Stimulated activated memory B cell treated with anti-CD40 and anti-IgM and Interleukin-4, amounts not matched to agents 10 μg/mL and 1 μg/mL and 100 μg/mL, for 72 hours (primary cell): ENCODE measurements at regions not wholly inside any gene's neighbourhood (a gene's known extent, or its start where the extent isn't known, plus 50 kb on each side); places are given as distances from the start of the nearest gene placed in this dataset.
"Not testable (repeated sequence)": the region's sequence is repeated elsewhere in the genome, so short reads cannot be mapped to it uniquely, and the experiment has no call there.

ENCODE experiments used
- ATAC-seq: fragments of 150-1000 bp; cut with Tn5 transposase; 2 replicates; pipeline ENCODE4 v1.10.0; 2021
- H3K27ac Mint-ChIP-seq: one replicate; pipeline ENCODE4 v1.8.0; 2022; ENCODE audit warnings: mild to moderate bottlenecking, mixed read lengths
- H3K27me3 Mint-ChIP-seq: one replicate; pipeline ENCODE4 v1.8.0; 2022; ENCODE audit warnings: mixed read lengths
- H3K36me3 Mint-ChIP-seq: one replicate; pipeline ENCODE4 v1.8.0; 2022; ENCODE audit warnings: mixed read lengths
- H3K4me1 Mint-ChIP-seq: one replicate; pipeline ENCODE4 v1.8.0; 2022; ENCODE audit warnings: mixed read lengths
- H3K4me3 Mint-ChIP-seq: one replicate; pipeline ENCODE4 v1.8.0; 2022; ENCODE audit warnings: mild to moderate bottlenecking, moderate library complexity, mixed read lengths
- H3K9me3 Mint-ChIP-seq: one replicate; pipeline ENCODE4 v1.8.0; 2022; ENCODE audit warnings: mixed read lengths

GRCh38 chr5:99733146-99733545 is 802.0 kb upstream of the FAM174A start:
- not testable (repeated sequence) for H3K36me3 Mint-ChIP-seq

GRCh38 chr5:99730653-99731052 is 801.8 kb upstream of the CHD1 start:
- not testable (repeated sequence) for H3K4me3 Mint-ChIP-seq, ATAC-seq, H3K36me3 Mint-ChIP-seq, H3K4me1 Mint-ChIP-seq, H3K27me3 Mint-ChIP-seq, H3K9me3 Mint-ChIP-seq, H3K27ac Mint-ChIP-seq

More at GRCh38 chr5:99733146-99733545, 802.0 kb upstream of the FAM174A start:
- not testable (repeated sequence) for H3K27me3 Mint-ChIP-seq, H3K27ac Mint-ChIP-seq, ATAC-seq, H3K9me3 Mint-ChIP-seq, H3K4me1 Mint-ChIP-seq, H3K4me3 Mint-ChIP-seq

GRCh38 chr5:99724732-99725290 is 796.0 kb upstream of the CHD1 start:
- Mint-ChIP-seq H3K4me3 (no peak overlapping the region), H3K4me1 (no peaks in the 10 kb centered on the region), H3K9me3 (no peaks in the 10 kb centered on the region), H3K27me3 (no peaks in the 10 kb centered on the region), H3K27ac (no peak overlapping the region), H3K36me3 (no peaks in the 10 kb centered on the region)
- no peak for ATAC-seq

DNA sequence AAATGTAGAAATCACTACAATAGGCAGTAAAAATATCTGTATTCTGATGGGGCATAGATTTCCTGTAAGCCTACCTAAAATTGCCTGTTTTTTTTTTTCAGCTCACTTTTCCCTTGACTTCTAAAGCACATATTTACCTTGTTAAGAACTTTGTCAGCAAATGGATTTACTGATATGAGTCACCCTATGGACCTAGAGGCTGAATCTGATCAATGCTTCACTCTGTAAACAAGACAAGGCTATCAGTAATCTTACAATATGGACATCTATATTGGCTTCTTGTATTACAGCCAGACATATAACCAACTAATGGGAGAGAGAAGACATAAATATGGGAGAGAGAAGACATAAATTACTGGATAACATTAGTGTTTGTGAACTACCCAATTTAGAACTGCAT is 792.7 kb upstream of the CHD1 start:
- Mint-ChIP-seq H3K4me1 (no peaks in the 10 kb centered on the region), H3K27ac (no peak overlapping the region), H3K36me3 (no peaks in the 10 kb centered on the region), H3K27me3 (no peaks in the 10 kb centered on the region), H3K9me3 (no peaks in the 10 kb centered on the region), H3K4me3 (no peak overlapping the region)
- no peak for ATAC-seq

DNA sequence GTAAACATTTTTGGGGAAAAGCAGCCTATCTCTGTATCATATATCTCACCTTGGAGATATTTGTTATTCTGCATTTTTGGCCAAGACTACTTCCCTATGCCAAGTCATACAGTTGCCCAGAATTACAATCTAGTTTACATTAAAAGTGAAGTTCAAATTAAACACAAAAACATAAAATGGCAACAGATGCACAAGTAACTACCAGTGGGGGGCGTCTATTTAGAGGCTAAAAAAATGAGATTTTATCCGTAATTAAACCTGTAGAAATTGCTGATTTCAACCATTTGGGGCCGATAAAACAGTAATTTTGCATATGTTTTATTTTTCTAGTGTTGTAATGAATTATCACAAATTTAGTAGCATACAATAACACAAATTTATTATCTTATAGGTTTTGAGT is 787.1 kb upstream of the CHD1 start:
- H3K4me1 Mint-ChIP-seq, result no peaks in the 10 kb centered on the region
- H3K27me3 Mint-ChIP-seq, result no peaks in the 10 kb centered on the region
- no peaks in the 10 kb centered on the region for H3K9me3 Mint-ChIP-seq
- no peaks in the 10 kb centered on the region for H3K36me3 Mint-ChIP-seq
- no peak overlapping the region for H3K4me3 Mint-ChIP-seq
- ATAC-seq, result no peak
- no peak overlapping the region for H3K27ac Mint-ChIP-seq

GRCh38 chr5:99706160-99706559 is 777.4 kb upstream of the CHD1 start:
- Mint-ChIP-seq H3K4me1 (no peaks in the 10 kb centered on the region), H3K9me3 (peaks cover 7% of the 10 kb centered on the region), H3K27ac (no peak overlapping the region), H3K27me3 (no peaks in the 10 kb centered on the region), H3K36me3 (no peaks in the 10 kb centered on the region), H3K4me3 (no peak overlapping the region)
- peak; percentile 27 for ATAC-seq

GRCh38 chr5:99702565-99702964 is 773.8 kb upstream of the CHD1 start:
- no peak for ATAC-seq
- H3K36me3 Mint-ChIP-seq, result no peaks in the 10 kb centered on the region
- H3K27ac Mint-ChIP-seq, result no peak overlapping the region
- no peak overlapping the region for H3K4me3 Mint-ChIP-seq
- H3K9me3 Mint-ChIP-seq, result peaks cover 5% of the 10 kb centered on the region
- H3K4me1 Mint-ChIP-seq, result no peaks in the 10 kb centered on the region
- H3K27me3 Mint-ChIP-seq, result no peaks in the 10 kb centered on the region

GRCh38 chr5:99694884-99695283 is 766.1 kb upstream of the CHD1 start:
- no peaks in the 10 kb centered on the region for H3K36me3 Mint-ChIP-seq
- H3K4me3 Mint-ChIP-seq, result no peak overlapping the region
- H3K27me3 Mint-ChIP-seq, result no peaks in the 10 kb centered on the region
- no peaks in the 10 kb centered on the region for H3K4me1 Mint-ChIP-seq
- peaks cover 3% of the 10 kb centered on the region for H3K9me3 Mint-ChIP-seq
- no peak overlapping the region for H3K27ac Mint-ChIP-seq
- ATAC-seq, result no peak

GRCh38 chr5:99686538-99686937 is 757.7 kb upstream of the CHD1 start:
- H3K4me1 Mint-ChIP-seq, result no peaks in the 10 kb centered on the region
- ATAC-seq, result no peak

DNA sequence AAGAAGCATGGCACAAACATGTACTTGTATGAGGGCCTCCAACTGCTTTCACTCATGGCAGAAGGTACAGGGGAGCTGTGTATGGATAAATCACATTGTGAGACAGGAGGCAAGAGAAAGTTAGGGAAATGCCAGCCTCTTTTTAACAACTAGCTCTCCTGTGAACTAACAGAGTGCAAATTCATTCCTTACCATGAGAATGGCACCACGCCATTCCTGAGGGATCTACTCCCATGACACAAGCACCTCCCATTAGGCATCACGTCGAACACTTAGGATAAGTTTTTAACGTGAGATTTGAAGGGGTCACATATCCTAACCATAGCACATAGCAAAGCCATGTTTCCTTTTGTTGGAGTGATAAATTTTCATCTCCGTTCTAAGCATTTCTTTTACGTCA is 747.2 kb upstream of the CHD1 start:
- no peaks in the 10 kb centered on the region for H3K4me1 Mint-ChIP-seq
- H3K36me3 Mint-ChIP-seq, result no peaks in the 10 kb centered on the region
- H3K9me3 Mint-ChIP-seq, result peaks cover 2% of the 10 kb centered on the region
- H3K4me3 Mint-ChIP-seq, result no peak overlapping the region
- ATAC-seq, result no peak
- no peaks in the 10 kb centered on the region for H3K27me3 Mint-ChIP-seq
- no peak overlapping the region for H3K27ac Mint-ChIP-seq

More at GRCh38 chr5:99686538-99686937, 757.7 kb upstream of the CHD1 start:
- H3K36me3 Mint-ChIP-seq, result no peaks in the 10 kb centered on the region
- H3K27ac Mint-ChIP-seq, result no peak overlapping the region
- no peaks in the 10 kb centered on the region for H3K9me3 Mint-ChIP-seq
- no peak overlapping the region for H3K4me3 Mint-ChIP-seq
- no peaks in the 10 kb centered on the region for H3K27me3 Mint-ChIP-seq

DNA sequence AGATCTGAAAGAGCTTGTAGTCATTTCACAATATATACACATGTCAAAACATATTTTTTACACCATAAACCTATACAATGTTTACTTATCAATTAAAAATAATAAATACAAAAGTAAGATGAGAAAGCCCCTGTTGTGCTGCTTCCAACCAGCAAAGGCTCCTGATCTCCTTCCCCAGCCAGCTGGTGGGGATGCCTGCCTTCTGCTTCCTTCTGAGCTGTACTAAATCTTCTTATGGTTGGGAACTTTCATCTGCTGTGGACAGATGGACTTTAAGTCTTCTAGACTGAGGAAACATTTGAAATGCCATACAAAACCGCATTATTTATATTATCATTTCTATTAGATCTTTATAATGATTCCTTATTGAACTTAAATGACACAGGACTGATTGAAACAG is 745.3 kb upstream of the CHD1 start:
- Mint-ChIP-seq H3K27me3 (no peaks in the 10 kb centered on the region), H3K4me1 (no peaks in the 10 kb centered on the region), H3K27ac (no peak overlapping the region), H3K4me3 (no peak overlapping the region), H3K9me3 (no peaks in the 10 kb centered on the region), H3K36me3 (no peaks in the 10 kb centered on the region)
- ATAC-seq, result no peak

GRCh38 chr5:99664972-99665371 is 736.2 kb upstream of the CHD1 start:
- Mint-ChIP-seq H3K27me3 (no peaks in the 10 kb centered on the region), H3K4me3 (no peak overlapping the region), H3K27ac (no peak overlapping the region), H3K9me3 (peaks cover 6% of the 10 kb centered on the region), H3K36me3 (no peaks in the 10 kb centered on the region), H3K4me1 (no peaks in the 10 kb centered on the region)
- no peak for ATAC-seq

GRCh38 chr5:99651298-99651697 is 722.5 kb upstream of the CHD1 start:
- ATAC-seq, result no peak
- no peaks in the 10 kb centered on the region for H3K9me3 Mint-ChIP-seq
- H3K4me3 Mint-ChIP-seq, result no peak overlapping the region
- no peak overlapping the region for H3K27ac Mint-ChIP-seq
- H3K4me1 Mint-ChIP-seq, result no peaks in the 10 kb centered on the region
- no peaks in the 10 kb centered on the region for H3K36me3 Mint-ChIP-seq
- no peaks in the 10 kb centered on the region for H3K27me3 Mint-ChIP-seq

GRCh38 chr5:99646011-99646647 is 717.3 kb upstream of the CHD1 start:
- Mint-ChIP-seq H3K27me3 (no peaks in the 10 kb centered on the region), H3K27ac (no peak overlapping the region), H3K4me3 (no peak overlapping the region), H3K9me3 (no peaks in the 10 kb centered on the region), H3K4me1 (no peaks in the 10 kb centered on the region), H3K36me3 (no peaks in the 10 kb centered on the region)
- no peak for ATAC-seq

DNA sequence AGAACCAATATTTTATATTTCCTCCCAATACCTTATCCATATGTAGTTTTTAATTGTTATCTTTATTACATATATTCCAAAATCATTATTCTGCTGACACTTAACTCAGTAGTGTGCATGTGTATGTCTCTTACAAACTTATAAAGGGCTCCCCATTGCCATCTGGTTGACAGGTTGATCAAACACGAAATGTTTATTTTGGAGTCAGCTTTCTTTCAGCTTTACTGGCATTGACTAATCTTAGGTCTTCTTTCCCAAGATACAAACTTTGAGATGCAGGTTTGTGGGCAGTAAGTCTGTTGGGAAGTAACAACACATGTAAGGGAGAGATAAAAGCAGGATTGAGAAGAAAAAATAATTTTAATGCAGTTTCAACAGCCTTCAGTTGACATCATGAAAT is 716.0 kb upstream of the CHD1 start:
- Mint-ChIP-seq H3K4me1 (no peaks in the 10 kb centered on the region), H3K27ac (no peak overlapping the region)
- no peak for ATAC-seq

GRCh38 chr5:99640646-99641045 is 711.8 kb upstream of the CHD1 start:
- no peaks in the 10 kb centered on the region for H3K27me3 Mint-ChIP-seq
- H3K36me3 Mint-ChIP-seq, result no peaks in the 10 kb centered on the region
- ATAC-seq, result no peak
- no peak overlapping the region for H3K27ac Mint-ChIP-seq
- H3K4me3 Mint-ChIP-seq, result no peak overlapping the region
- no peaks in the 10 kb centered on the region for H3K4me1 Mint-ChIP-seq
- H3K9me3 Mint-ChIP-seq, result no peaks in the 10 kb centered on the region

More for the DNA sequence above, 716.0 kb upstream of the CHD1 start:
- no peaks in the 10 kb centered on the region for H3K36me3 Mint-ChIP-seq
- H3K9me3 Mint-ChIP-seq, result no peaks in the 10 kb centered on the region
- H3K4me3 Mint-ChIP-seq, result no peak overlapping the region
- no peaks in the 10 kb centered on the region for H3K27me3 Mint-ChIP-seq
